ENCODE measurements at regions not wholly inside any gene's neighbourhood (a gene's known extent, or its start where the extent isn't known, plus 50 kb on each side); places are given as distances from the start of the nearest gene placed in this dataset.

DNA sequence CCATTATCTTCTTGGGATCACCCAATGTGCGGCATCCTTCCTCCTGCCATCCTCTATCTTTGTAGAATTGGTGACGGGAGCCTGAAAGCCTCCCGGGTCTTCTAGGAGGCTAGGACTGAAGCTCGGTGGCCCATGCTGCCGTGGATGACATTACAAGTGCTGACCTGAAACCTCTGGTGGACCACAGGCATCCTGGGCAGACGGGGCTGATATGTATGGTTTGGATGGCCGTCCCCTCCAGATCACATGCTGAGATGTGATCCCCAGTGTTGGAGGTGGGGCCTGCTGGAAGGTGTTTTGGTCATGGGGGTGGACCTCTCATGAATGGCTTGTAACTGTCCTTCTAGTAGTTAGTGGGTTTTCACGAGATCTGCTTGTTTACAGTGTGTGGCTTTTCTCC, 1525.8 kb downstream of the BRD1 start:
- no peak for TF ChIP-seq GATA2 (IDR thresholded peaks at IDR 0.05; ENCODE audit: low read depth, low read length)
- no peak for TF ChIP-seq GATA3 (IDR thresholded peaks at IDR 0.05; ENCODE audit: low read depth, low read length)
